Ovary (tissue), 3 donors: ENCODE measurements at regions not wholly inside any gene's neighbourhood (a gene's known extent, or its start where the extent isn't known, plus 50 kb on each side); places are given as distances from the start of the nearest gene placed in this dataset.

Experiments
- POLR2A ChIP-seq: fragments of 450-650 bp; IDR thresholded peaks from one replicate; pipeline ENCODE4 v1.6.1; 2017; ENCODE audit warnings: antibody characterized with exemption, mild to moderate bottlenecking, moderate library complexity
- TF ChIP-seq, protein P1 (sequence below), 3 donors: fragments of 450-650 bp in 2 of 3; fragments of 200-600 bp in 1 of 3; IDR thresholded peaks; one replicate each; pipeline versions ENCODE4 v1.5.1 to v1.8.0; 2016 to 2022; ENCODE audit warnings: antibody characterized with exemption in 3 of 3, mild to moderate bottlenecking in 1 of 3
- donor health status: DM: no; HTN: no; CAD: no.

DNA sequence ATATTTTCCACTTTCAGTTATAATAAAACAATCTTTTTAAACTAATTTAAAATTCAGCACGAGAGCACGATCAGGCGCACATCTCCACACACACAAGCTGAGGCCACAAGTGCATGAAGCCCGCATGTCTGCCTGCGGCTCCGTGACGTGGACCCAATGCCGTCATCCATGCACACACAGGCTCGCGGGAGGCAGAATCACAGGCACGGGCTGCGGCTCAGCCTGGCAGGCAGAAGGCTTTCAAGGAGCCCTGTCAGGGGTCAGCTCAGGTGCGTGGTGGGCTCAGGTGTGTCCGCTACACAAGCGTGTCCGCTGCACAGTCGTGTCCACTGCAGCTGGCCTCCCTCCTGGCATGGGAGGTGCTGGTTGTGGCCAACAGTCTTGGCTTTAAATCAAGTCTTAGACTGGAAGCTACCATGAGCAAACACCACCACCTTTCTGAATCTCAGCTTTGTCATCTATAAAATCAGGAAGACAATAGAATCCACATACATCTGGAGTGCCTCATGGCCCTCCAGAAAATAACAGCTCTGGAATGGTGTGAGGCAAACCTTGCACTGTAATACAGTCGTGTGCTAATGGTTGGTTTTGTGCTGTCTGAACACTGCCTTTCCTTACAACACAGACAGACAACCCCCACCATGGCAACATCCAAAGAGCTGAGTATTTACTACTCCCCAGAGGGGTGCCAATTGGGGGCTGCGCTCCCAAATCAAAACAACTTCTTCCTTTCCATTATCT is 210.1 kb downstream of the NDUFA10 start:
- TF ChIP-seq, protein P1, sequence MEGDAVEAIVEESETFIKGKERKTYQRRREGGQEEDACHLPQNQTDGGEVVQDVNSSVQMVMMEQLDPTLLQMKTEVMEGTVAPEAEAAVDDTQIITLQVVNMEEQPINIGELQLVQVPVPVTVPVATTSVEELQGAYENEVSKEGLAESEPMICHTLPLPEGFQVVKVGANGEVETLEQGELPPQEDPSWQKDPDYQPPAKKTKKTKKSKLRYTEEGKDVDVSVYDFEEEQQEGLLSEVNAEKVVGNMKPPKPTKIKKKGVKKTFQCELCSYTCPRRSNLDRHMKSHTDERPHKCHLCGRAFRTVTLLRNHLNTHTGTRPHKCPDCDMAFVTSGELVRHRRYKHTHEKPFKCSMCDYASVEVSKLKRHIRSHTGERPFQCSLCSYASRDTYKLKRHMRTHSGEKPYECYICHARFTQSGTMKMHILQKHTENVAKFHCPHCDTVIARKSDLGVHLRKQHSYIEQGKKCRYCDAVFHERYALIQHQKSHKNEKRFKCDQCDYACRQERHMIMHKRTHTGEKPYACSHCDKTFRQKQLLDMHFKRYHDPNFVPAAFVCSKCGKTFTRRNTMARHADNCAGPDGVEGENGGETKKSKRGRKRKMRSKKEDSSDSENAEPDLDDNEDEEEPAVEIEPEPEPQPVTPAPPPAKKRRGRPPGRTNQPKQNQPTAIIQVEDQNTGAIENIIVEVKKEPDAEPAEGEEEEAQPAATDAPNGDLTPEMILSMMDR (IDR thresholded peaks at IDR 0.05), result no peak
- TF ChIP-seq POLR2A, result no peak
